ENCODE measurements at regions not wholly inside any gene's neighbourhood (a gene's known extent, or its start where the extent isn't known, plus 50 kb on each side); places are given as distances from the start of the nearest gene placed in this dataset.

DNA sequence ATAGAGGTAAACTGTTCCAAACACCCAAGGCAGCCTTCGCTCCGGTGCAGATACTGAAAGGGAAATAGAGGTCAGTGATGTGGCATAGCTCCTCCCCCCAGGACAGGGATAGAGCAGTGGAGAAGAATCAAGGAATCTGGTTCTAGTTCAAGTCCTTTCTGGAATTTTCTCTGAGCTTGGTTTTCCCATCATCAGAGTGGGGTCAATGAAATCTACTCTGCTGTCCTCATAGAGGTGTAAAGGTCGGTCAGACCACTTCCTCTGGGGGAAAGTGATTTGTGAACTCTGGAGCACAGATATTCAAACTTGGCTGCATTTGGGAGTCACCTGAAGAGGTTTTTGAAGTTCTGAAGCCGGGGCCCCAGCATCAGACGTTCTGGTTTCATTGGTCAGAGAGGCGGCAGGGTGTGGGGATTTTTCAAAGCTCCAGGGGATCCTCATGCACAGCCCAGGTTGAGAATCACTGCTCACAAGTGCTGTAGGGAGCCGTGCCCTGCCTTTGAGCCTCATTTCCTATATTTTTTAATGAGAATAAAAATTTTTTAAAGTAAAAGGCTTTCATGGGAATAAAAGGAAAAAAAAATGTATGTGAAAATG, 105.7 kb upstream of the RAD23B start:
- WGBS: 85% methylated on average over 6 of the region's 7 CpGs
- no peak overlapping the region for H3K27ac ChIP-seq (ENCODE audit: low read depth, low read length)

GRCh38 chr9:107177857-107178256, 105.2 kb upstream of the RAD23B start:
- no peaks in the 10 kb centered on the region for H3K9me3 ChIP-seq (ENCODE audit: insufficient read depth, low read depth, low read length)
- H3K27ac ChIP-seq (ENCODE audit: low read depth, low read length): no peak overlapping the region
- no peaks in the 10 kb centered on the region for H3K27me3 ChIP-seq (ENCODE audit: insufficient read depth, low read length)
- no peak overlapping the region for H3K4me3 ChIP-seq (ENCODE audit: low read length)
- WGBS: 92% methylated on average over 5 of the region's 5 CpGs
- H3K4me1 ChIP-seq (ENCODE audit: insufficient read depth, low read length): peaks cover 17% of the 10 kb centered on the region
- H3K36me3 ChIP-seq (ENCODE audit: insufficient read depth, low read length): no peaks in the 10 kb centered on the region
- no peak overlapping the region for H3K9ac ChIP-seq (ENCODE audit: low read depth, low read length)

More for the DNA sequence above, 105.7 kb upstream of the RAD23B start:
- H3K9me3 ChIP-seq (ENCODE audit: insufficient read depth, low read depth, low read length): no peaks in the 10 kb centered on the region
- H3K4me3 ChIP-seq (ENCODE audit: low read length): no peak overlapping the region
- no peaks in the 10 kb centered on the region for H3K36me3 ChIP-seq (ENCODE audit: insufficient read depth, low read length)
- H3K4me1 ChIP-seq (ENCODE audit: insufficient read depth, low read length): peaks cover 17% of the 10 kb centered on the region
- H3K27me3 ChIP-seq (ENCODE audit: insufficient read depth, low read length): no peaks in the 10 kb centered on the region
- no peak overlapping the region for H3K9ac ChIP-seq (ENCODE audit: low read depth, low read length)

GRCh38 chr9:107178293-107178692, 104.8 kb upstream of the RAD23B start:
- Histone ChIP-seq H3K27ac (ENCODE audit: low read depth, low read length) (no peak overlapping the region), H3K27me3 (ENCODE audit: insufficient read depth, low read length) (no peaks in the 10 kb centered on the region), H3K9me3 (ENCODE audit: insufficient read depth, low read depth, low read length) (no peaks in the 10 kb centered on the region), H3K4me3 (ENCODE audit: low read length) (no peak overlapping the region), H3K4me1 (ENCODE audit: insufficient read depth, low read length) (peaks cover 17% of the 10 kb centered on the region), H3K36me3 (ENCODE audit: insufficient read depth, low read length) (no peaks in the 10 kb centered on the region), H3K9ac (ENCODE audit: low read depth, low read length) (no peak overlapping the region)
- 91% methylated on average over 3 of the region's 3 CpGs for WGBS

DNA sequence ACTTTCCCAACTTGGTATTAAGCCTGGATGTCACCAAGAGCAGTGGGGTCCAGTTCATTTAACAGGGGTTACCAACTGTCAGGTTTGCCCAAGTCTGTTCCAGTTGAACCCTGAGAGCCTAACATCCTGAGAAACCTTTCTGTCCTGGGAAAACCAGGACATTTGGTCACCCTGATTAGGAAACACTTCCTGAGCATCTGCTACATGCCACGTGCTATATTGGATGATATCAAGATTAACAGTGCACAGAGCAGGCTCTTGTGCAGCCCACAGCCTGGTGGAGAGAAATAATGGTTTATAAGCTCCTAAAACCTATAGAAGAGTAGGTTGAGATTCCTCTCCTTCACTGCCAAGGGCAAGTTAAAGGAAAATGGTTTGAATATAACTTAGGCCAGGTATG, 102.9 kb upstream of the RAD23B start:
- H3K9ac ChIP-seq (ENCODE audit: low read depth, low read length): no peak overlapping the region
- no peak overlapping the region for H3K4me3 ChIP-seq (ENCODE audit: low read length)
- H3K9me3 ChIP-seq (ENCODE audit: insufficient read depth, low read depth, low read length): no peaks in the 10 kb centered on the region
- no peaks in the 10 kb centered on the region for H3K36me3 ChIP-seq (ENCODE audit: insufficient read depth, low read length)
- no peaks in the 10 kb centered on the region for H3K27me3 ChIP-seq (ENCODE audit: insufficient read depth, low read length)
- no peak overlapping the region for H3K27ac ChIP-seq (ENCODE audit: low read depth, low read length)
- H3K4me1 ChIP-seq (ENCODE audit: insufficient read depth, low read length): peaks cover 17% of the 10 kb centered on the region
- WGBS: 91% methylated on average over 1 of the region's 1 CpG

- Histone ChIP-seq H3K9me3 (ENCODE audit: insufficient read depth, low read depth, low read length) (no peaks in the 10 kb centered on the region), H3K36me3 (ENCODE audit: insufficient read depth, low read length) (no peaks in the 10 kb centered on the region), H3K9ac (ENCODE audit: low read depth, low read length) (no peak overlapping the region), H3K27me3 (ENCODE audit: insufficient read depth, low read length) (no peaks in the 10 kb centered on the region), H3K27ac (ENCODE audit: low read depth, low read length) (no peak overlapping the region), H3K4me1 (ENCODE audit: insufficient read depth, low read length) (no peaks in the 10 kb centered on the region), H3K4me3 (ENCODE audit: low read length) (no peak overlapping the region)
Observed at GRCh38 chr9:107183176-107183575, 99.9 kb upstream of the RAD23B start.

DNA sequence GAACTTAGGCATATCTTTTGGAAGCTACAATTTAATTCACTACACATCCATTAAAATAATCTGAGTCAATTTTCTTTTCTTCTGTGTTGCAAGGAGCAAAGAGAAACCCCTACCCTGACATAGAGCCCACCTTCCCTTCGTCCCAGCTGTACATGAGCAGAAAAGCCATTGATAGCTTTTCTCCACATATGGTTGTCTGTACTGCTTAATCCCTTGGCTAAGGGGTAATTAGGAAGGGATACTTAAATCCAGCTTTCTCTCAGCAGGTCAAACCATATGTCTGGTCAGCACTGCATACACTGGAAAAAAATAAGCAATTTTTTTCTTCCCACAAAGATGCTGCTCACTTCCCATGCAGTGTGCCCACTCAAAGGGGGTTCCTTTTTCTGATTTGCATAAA, 94.7 kb upstream of the RAD23B start:
- Histone ChIP-seq H3K9ac (ENCODE audit: low read depth, low read length) (no peak overlapping the region), H3K4me3 (ENCODE audit: low read length) (no peak overlapping the region), H3K36me3 (ENCODE audit: insufficient read depth, low read length) (no peaks in the 10 kb centered on the region), H3K9me3 (ENCODE audit: insufficient read depth, low read depth, low read length) (no peaks in the 10 kb centered on the region), H3K27me3 (ENCODE audit: insufficient read depth, low read length) (no peaks in the 10 kb centered on the region; the same call in 1 of the 2 replicates), H3K4me1 (ENCODE audit: insufficient read depth, low read length) (no peaks in the 10 kb centered on the region; the same call in 1 of the 2 replicates), H3K27ac (ENCODE audit: low read depth, low read length) (no peak overlapping the region)
- WGBS: 100% methylated on average over 1 of the region's 1 CpG

- Histone ChIP-seq H3K27ac (ENCODE audit: low read depth, low read length) (no peak overlapping the region), H3K4me1 (ENCODE audit: insufficient read depth, low read length) (no peaks in the 10 kb centered on the region; the same call in none of the 2 replicates), H3K4me3 (ENCODE audit: low read length) (no peak overlapping the region), H3K27me3 (ENCODE audit: insufficient read depth, low read length) (no peaks in the 10 kb centered on the region; the same call in 1 of the 2 replicates), H3K9me3 (ENCODE audit: insufficient read depth, low read depth, low read length) (no peaks in the 10 kb centered on the region), H3K9ac (ENCODE audit: low read depth, low read length) (no peak overlapping the region), H3K36me3 (ENCODE audit: insufficient read depth, low read length) (no peaks in the 10 kb centered on the region)
- 74% methylated on average over 3 of the region's 3 CpGs for WGBS
Observed at GRCh38 chr9:107190061-107190935, 92.8 kb upstream of the RAD23B start.

DNA sequence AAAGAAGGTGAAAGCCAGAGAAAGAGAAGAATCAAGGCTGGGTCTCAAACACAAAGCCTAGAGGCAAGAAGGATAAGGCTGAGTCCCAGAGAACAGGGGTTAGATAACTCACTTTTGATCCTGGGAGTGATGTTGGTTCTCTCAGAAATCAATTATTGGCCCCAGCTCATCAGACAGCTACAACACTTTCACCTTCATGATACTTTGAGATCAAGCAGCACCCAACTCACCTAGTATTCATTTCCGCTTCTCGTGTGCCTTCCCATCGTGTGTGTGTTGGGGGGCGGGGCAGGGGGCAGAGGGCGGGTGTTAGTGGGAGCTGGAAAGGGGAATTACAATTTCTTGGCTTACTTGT, 92.2 kb upstream of the RAD23B start:
- Histone ChIP-seq H3K9me3 (ENCODE audit: insufficient read depth, low read depth, low read length) (no peaks in the 10 kb centered on the region), H3K4me1 (ENCODE audit: insufficient read depth, low read length) (no peaks in the 10 kb centered on the region; the same call in none of the 2 replicates), H3K27me3 (ENCODE audit: insufficient read depth, low read length) (no peaks in the 10 kb centered on the region; the same call in 1 of the 2 replicates), H3K36me3 (ENCODE audit: insufficient read depth, low read length) (no peaks in the 10 kb centered on the region), H3K27ac (ENCODE audit: low read depth, low read length) (no peak overlapping the region), H3K4me3 (ENCODE audit: low read length) (no peak overlapping the region), H3K9ac (ENCODE audit: low read depth, low read length) (no peak overlapping the region)
- WGBS: 89% methylated on average over 5 of the region's 5 CpGs

- H3K9me3 ChIP-seq (ENCODE audit: insufficient read depth, low read depth, low read length): no peaks in the 10 kb centered on the region
- H3K27ac ChIP-seq (ENCODE audit: low read depth, low read length): no peak overlapping the region
- no peak overlapping the region for H3K9ac ChIP-seq (ENCODE audit: low read depth, low read length)
- H3K4me3 ChIP-seq (ENCODE audit: low read length): no peak overlapping the region
- no peaks in the 10 kb centered on the region; the same call in none of the 2 replicates for H3K4me1 ChIP-seq (ENCODE audit: insufficient read depth, low read length)
- H3K27me3 ChIP-seq (ENCODE audit: insufficient read depth, low read length): no peaks in the 10 kb centered on the region; the same call in 1 of the 2 replicates
- 94% methylated on average over 2 of the region's 3 CpGs for WGBS
- H3K36me3 ChIP-seq (ENCODE audit: insufficient read depth, low read length): no peaks in the 10 kb centered on the region
Observed at GRCh38 chr9:107193251-107193650, 89.8 kb upstream of the RAD23B start.

GRCh38 chr9:107198718-107199117, 84.4 kb upstream of the RAD23B start:
- no peaks in the 10 kb centered on the region for H3K36me3 ChIP-seq (ENCODE audit: insufficient read depth, low read length)
- no peak overlapping the region for H3K27ac ChIP-seq (ENCODE audit: low read depth, low read length)

GRCh38 chr9:107208121-107208520, 75.0 kb upstream of the RAD23B start:
- Histone ChIP-seq H3K9ac (ENCODE audit: low read depth, low read length) (no peak overlapping the region), H3K4me3 (ENCODE audit: low read length) (no peak overlapping the region), H3K27me3 (ENCODE audit: insufficient read depth, low read length) (no peaks in the 10 kb centered on the region), H3K4me1 (ENCODE audit: insufficient read depth, low read length) (peaks cover 12% of the 10 kb centered on the region), H3K36me3 (ENCODE audit: insufficient read depth, low read length) (no peaks in the 10 kb centered on the region), H3K27ac (ENCODE audit: low read depth, low read length) (no peak overlapping the region), H3K9me3 (ENCODE audit: insufficient read depth, low read depth, low read length) (no peaks in the 10 kb centered on the region; the same call in 1 of the 2 replicates)
- WGBS: 98% methylated on average over 3 of the region's 3 CpGs

More at GRCh38 chr9:107198718-107199117, 84.4 kb upstream of the RAD23B start:
- Histone ChIP-seq H3K27me3 (ENCODE audit: insufficient read depth, low read length) (no peaks in the 10 kb centered on the region), H3K4me3 (ENCODE audit: low read length) (no peak overlapping the region), H3K9ac (ENCODE audit: low read depth, low read length) (no peak overlapping the region), H3K9me3 (ENCODE audit: insufficient read depth, low read depth, low read length) (no peaks in the 10 kb centered on the region; the same call in 1 of the 2 replicates), H3K4me1 (ENCODE audit: insufficient read depth, low read length) (no peaks in the 10 kb centered on the region; the same call in 1 of the 2 replicates)
- WGBS: 90% methylated on average over 3 of the region's 3 CpGs

Measured in HUES64 (cell line).